OCI-LY7 (cell line): ENCODE measurements at regions not wholly inside any gene's neighbourhood (a gene's known extent, or its start where the extent isn't known, plus 50 kb on each side); places are given as distances from the start of the nearest gene placed in this dataset.

Experiments
- BruUV-seq: library from RNA; stranded (reverse); fragments of 400-500 nt; replicated peaks from 2 replicates; lab custom pipeline; 2021; lab: Mats Ljungman, UMichigan
- CTCF ChIA-PET: fragments of 300-600 bp; sonication (Branson Sonifier 250); formaldehyde crosslinking; loops from one replicate; lab custom pipeline; 2022; ENCODE audit warnings: antibody characterized with exemption; ENCODE audit not compliant: unreplicated experiment; lab: Charles Lee
- POLR2A ChIA-PET: fragments of 300-600 bp; sonication (Branson Sonifier 250); formaldehyde crosslinking; loops from one replicate; lab custom pipeline; 2022; ENCODE audit warnings: antibody characterized with exemption; lab: Charles Lee
- DNase-seq: peaks from one replicate; pipeline ENCODE4 v3.0.0-alpha.2; 2015; ENCODE audit warnings: low spot score
- H2AFZ ChIP-seq: fragments of 200-600 bp; sonication (generic), shearing (Covaris generic); 2 replicates; pipeline ENCODE4 v1.6.1; 2014; ENCODE audit warnings: mild to moderate bottlenecking, antibody characterized with exemption, low read length, moderate library complexity
- H3K27ac ChIP-seq: fragments of 200-600 bp; sonication (generic); 2 replicates; pipeline ENCODE4 v1.5.1; 2014; ENCODE audit warnings: mixed run types, low read depth, mild to moderate bottlenecking, moderate library complexity, low read length, inconsistent platforms; ENCODE audit not compliant: poor library complexity, severe bottlenecking
- H3K36me3 ChIP-seq: fragments of 200-600 bp; sonication (generic); 2 replicates; pipeline ENCODE4 v1.6.1; 2014; ENCODE audit warnings: mild to moderate bottlenecking, antibody characterized with exemption, low read length, moderate library complexity, mixed read lengths; ENCODE audit not compliant: insufficient read depth
- H3K4me1 ChIP-seq: fragments of 200-600 bp; sonication (generic); 2 replicates; pipeline ENCODE4 v1.5.1; 2014; ENCODE audit warnings: mild to moderate bottlenecking, low read length; ENCODE audit not compliant: insufficient read depth, poor library complexity, severe bottlenecking
- H3K4me2 ChIP-seq: fragments of 200-600 bp; sonication (generic); 2 replicates; pipeline ENCODE4 v1.6.1; 2014; ENCODE audit warnings: mild to moderate bottlenecking, low read length
- H3K4me3 ChIP-seq: fragments of 200-600 bp; sonication (generic); 2 replicates; pipeline ENCODE4 v1.5.1; 2014; ENCODE audit warnings: mild to moderate bottlenecking, low read depth, low read length; ENCODE audit not compliant: poor library complexity, severe bottlenecking
- H3K79me2 ChIP-seq: fragments of 200-600 bp; sonication (generic); 2 replicates; pipeline ENCODE4 v1.6.1; 2016; ENCODE audit warnings: low read depth, mild to moderate bottlenecking, low read length, moderate library complexity, mixed read lengths; ENCODE audit not compliant: insufficient read depth
- H3K9me2 ChIP-seq: fragments of 200-600 bp; sonication (generic); 2 replicates; pipeline ENCODE4 v1.6.1; 2016; ENCODE audit warnings: mild to moderate bottlenecking, low read length, mixed read lengths; ENCODE audit not compliant: insufficient read depth
- H3K9me3 ChIP-seq: fragments of 200-600 bp; sonication (generic); 2 replicates; pipeline ENCODE4 v1.6.1; 2014; ENCODE audit warnings: mild to moderate bottlenecking, mixed run types, low read length, mixed read lengths
- H4K20me1 ChIP-seq: fragments of 200-600 bp; sonication (generic); 2 replicates; pipeline ENCODE4 v1.6.1; 2014; ENCODE audit warnings: mild to moderate bottlenecking, antibody characterized with exemption, low read length, moderate library complexity, mixed read lengths; ENCODE audit not compliant: insufficient read depth
- CTCF ChIP-seq: fragments of 200-600 bp; sonication (generic); conservative IDR thresholded peaks from 2 replicates; pipeline ENCODE4 v1.5.1; 2014; ENCODE audit warnings: mild to moderate bottlenecking, antibody characterized with exemption, low read length, moderate library complexity, mixed read lengths
- EZH2phosphoT487 ChIP-seq: fragments of 200-600 bp; sonication (generic); IDR thresholded peaks from 2 replicates; pipeline ENCODE4 v1.6.1; 2018; ENCODE audit warnings: low read depth, borderline replicate concordance, mild to moderate bottlenecking, mixed run types, antibody characterized with exemption, low read length, moderate library complexity, mixed read lengths
- intact Hi-C: fragments of 100-400 bp; cut with micrococcal nuclease; formaldehyde crosslinking; loops from one replicate; pipeline ENCODE4 v1.10.0; 2022; ENCODE audit not compliant: unreplicated experiment

DNA sequence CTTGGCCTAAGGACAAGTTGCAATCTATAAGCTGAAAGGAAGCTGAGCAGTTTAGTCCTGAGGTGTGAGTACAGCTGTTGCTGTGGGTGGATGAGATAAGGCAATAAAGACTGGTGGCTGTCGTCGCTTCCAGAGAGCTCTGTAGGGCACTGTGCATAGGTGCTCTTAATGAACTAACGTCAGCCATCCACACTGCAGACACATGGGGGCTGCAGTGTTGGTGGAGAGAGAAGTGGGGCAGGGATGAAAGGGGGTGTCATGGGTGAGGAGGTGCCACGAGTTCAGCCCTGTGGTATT lies 139.9 kb upstream of the IRX3 start:
- H3K4me1 ChIP-seq, result no peaks in the 10 kb centered on the region
- CTCF ChIA-PET, result no interaction called here
- POLR2A ChIA-PET, result no interaction called here

DNA sequence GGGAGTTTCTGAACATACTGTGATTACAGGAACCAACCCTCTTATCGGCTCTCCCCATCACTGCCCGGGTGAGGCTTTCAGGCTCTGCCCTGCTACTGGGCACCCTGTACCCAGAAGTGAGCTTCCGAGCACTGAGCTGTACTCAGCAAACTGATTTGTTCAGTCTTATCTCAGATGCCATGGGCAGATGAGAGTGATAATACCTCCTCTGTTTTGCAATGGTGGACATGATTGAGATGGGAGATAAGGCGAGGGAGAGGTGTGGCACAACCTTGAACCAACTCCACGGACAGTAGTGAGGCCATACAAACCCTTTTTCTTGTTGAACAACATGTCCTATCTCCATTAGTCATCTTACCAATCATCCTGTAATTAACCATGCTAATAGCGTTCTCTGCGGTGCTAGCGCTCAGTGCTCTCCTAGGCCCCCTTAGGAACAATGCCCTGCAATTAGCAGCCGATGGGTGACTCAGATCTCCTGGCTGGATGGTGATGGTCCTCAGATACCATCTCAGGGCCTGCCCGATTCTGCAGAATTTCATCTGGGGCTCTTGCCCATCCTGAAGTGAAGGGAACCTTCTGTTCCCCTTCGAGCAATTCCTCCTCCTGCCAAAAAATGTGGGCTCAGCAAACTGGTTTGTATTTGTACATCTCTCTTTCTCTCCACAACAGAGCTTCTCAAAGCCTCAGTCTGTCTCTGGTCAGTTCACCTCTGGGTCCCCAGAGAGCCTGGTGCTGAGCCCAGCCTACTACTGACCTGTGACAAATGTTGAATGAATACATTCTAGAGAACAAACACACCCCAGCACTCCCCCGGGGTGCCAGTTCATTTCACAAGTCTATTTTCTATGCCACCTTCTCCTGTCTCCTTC lies 139.3 kb upstream of the IRX3 start:
- Histone ChIP-seq H3K9me3 (no peaks in the 10 kb centered on the region), H3K4me1 (no peaks in the 10 kb centered on the region), H3K4me3 (no peak overlapping the region), H3K27ac (no peak overlapping the region), H3K9me2 (no peaks in the 10 kb centered on the region), H4K20me1 (no peaks in the 10 kb centered on the region), H3K36me3 (no peaks in the 10 kb centered on the region), H3K79me2 (no peaks in the 10 kb centered on the region), H3K4me2 (no peak overlapping the region), H2AFZ (no peak overlapping the region)
- ChIA-PET POLR2A (no interaction called here), CTCF (no interaction called here)
- no TSS peak for BruUV-seq
- no peak for DNase-seq
- intact Hi-C loops, result no loop called here
- TF ChIP-seq EZH2phosphoT487 (no peak), CTCF (no peak)

More for the DNA sequence above, 139.9 kb upstream of the IRX3 start:
- Histone ChIP-seq H3K4me2 (no peak overlapping the region), H4K20me1 (no peaks in the 10 kb centered on the region), H3K9me2 (no peaks in the 10 kb centered on the region), H3K27ac (no peak overlapping the region), H3K79me2 (no peaks in the 10 kb centered on the region), H3K9me3 (no peaks in the 10 kb centered on the region), H3K36me3 (no peaks in the 10 kb centered on the region), H2AFZ (no peak overlapping the region), H3K4me3 (no peak overlapping the region)
- BruUV-seq, result no TSS peak
- no peak for TF ChIP-seq EZH2phosphoT487
- TF ChIP-seq CTCF, result no peak
- intact Hi-C loops, result no loop called here
- DNase-seq, result no peak

DNA sequence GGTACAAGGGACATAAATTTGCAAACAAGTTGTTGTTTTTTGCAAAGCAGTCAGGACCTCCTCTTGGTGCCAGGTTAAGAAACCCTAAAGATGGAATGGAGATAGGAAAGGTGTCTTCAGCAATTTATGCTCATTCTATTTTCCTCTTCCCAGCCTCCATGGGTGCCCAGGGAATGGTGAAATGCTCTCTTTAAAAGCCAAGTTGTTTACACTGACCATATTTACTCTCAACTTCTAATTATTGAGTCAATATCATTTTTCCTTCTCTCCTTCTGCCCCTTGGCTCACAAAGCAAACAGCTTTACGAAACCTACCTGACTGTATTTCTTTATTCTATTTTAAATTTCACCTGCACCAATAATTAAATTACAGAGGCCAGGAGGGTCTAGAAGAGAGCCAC lies 138.5 kb upstream of the IRX3 start:
- intact Hi-C loops, result no loop called here

More for the DNA sequence above, 138.5 kb upstream of the IRX3 start:
- no TSS peak for BruUV-seq
- H3K4me3 ChIP-seq, result no peak overlapping the region
- no peaks in the 10 kb centered on the region for H3K9me2 ChIP-seq
- no peak overlapping the region for H3K4me2 ChIP-seq
- H3K36me3 ChIP-seq, result no peaks in the 10 kb centered on the region
- DNase-seq, result no peak
- ChIA-PET POLR2A (no interaction called here), CTCF (no interaction called here)
- H3K27ac ChIP-seq, result no peak overlapping the region
- H3K4me1 ChIP-seq, result no peaks in the 10 kb centered on the region
- H4K20me1 ChIP-seq, result no peaks in the 10 kb centered on the region
- TF ChIP-seq CTCF, result no peak
- TF ChIP-seq EZH2phosphoT487, result no peak
- H2AFZ ChIP-seq, result no peak overlapping the region
- H3K9me3 ChIP-seq, result no peaks in the 10 kb centered on the region
- no peaks in the 10 kb centered on the region for H3K79me2 ChIP-seq
